GM21737 (cell line): ENCODE measurements at regions not wholly inside any gene's neighbourhood (a gene's known extent, or its start where the extent isn't known, plus 50 kb on each side); places are given as distances from the start of the nearest gene placed in this dataset.

Experiments
- ATAC-seq: cut with Tn5 transposase; IDR thresholded peaks from one replicate; pipeline ENCODE4 v1.9.1; 2021; ENCODE audit warnings: mild to moderate bottlenecking, moderate library complexity; ENCODE audit not compliant: unreplicated experiment

DNA sequence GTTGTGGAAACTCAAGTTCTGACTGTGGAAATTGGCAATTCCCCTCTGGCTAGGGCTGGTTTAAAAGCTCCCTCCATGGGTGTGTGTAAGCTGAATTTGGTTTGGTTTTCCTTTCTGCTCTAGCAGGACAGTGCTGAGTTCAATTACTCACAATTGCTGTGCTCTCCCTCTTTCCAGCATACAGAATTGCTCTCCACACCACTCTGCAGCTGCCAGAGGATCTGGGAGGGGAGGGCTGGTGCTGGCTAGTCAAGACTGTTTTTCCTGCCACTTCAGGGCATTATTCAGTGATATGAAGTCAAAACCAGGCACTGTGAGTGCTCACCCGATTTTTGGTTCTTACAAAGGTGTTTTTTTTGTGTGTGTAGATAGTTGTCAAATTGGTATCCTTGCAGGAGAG lies 336.9 kb upstream of the SLC24A2 start:
- no peak for ATAC-seq

GRCh38 chr9:20119566-20119965 lies 330.7 kb upstream of the SLC24A2 start:
- ATAC-seq: no peak

GRCh38 chr9:20117986-20118385 lies 329.1 kb upstream of the SLC24A2 start:
- no peak for ATAC-seq

DNA sequence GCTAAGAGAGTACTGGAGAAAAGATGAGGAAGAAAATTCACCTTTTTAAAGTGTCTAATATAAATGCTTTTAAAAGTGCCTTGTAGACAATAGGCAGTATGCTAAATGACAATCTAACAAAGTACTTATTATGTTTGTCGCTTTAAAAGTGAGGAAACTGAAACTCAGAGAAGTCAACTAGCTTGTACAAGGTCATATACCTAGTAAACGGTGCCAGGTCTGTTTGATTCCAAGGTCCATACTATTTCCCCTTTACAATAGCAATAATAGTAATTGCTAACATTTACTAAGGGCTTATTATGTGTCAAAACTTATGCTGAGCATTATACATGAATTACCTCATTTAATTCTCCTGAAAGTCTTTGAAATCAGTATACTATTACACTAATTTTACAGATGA lies 328.6 kb upstream of the SLC24A2 start:
- ATAC-seq: no peak

- no peak for ATAC-seq
These were observed 326.1 kb upstream of the SLC24A2 start for GRCh38 chr9:20114974-20115373.

DNA sequence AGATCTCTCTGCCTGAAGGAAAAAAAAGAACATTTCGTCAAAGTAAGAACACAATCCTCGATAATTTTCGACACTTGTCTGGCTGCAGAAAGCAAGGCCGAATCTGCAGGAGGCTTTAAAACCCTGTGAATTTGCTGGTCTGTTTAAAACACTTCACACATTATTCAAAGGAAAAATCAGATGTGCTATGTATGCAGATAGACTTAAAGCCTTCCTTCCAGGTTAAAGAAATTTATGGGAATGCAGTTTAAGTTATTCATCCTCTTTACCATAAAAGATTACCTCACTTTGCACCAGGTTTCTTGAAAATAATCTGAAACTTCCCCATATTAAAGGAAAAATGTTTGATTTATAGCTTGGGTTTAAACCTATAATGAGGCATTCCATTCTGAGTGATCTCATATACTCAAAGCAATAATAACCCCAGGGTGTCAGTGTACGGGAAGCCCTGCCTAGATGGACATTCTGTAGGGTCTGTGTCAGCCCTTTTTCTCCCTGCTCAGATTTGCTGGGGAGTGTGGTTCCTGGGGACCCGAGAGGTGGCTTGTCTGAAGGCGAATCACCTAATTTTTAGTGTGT lies 323.5 kb upstream of the SLC24A2 start:
- no peak for ATAC-seq

DNA sequence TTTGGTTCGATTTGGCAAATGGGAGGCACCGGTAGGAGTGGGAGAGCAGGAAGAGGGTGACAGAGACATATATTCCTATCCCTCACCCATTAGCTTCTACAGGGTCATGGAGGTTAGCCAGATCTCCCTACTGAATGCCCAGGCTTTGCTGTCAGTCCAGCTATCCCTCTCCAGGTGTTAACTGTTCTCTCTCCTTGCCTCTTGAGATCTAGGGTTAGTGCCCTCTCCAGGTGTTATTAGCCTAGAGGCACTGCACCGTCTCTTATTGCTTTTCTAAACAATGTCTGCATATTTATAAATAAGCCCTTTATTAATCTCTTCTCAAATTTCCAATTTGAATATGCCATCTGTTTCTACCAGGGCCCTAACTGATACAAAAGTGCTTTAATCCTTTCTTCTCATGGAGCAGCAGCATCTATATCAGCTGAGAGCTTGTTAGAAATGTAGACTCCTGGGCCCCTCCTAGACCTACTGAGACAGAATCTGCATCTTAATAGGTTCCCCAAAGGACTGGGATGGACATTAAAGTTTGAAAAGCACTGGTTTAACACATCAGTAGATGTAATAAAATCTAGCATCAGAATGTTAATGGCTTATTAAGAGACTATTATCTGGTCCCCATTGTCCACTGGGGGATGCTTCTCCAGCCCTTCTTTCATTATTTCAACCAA lies 322.5 kb upstream of the SLC24A2 start:
- ATAC-seq: no peak

- ATAC-seq: no peak
These were observed 306.7 kb upstream of the SLC24A2 start for GRCh38 chr9:20095430-20096092.

GRCh38 chr9:20092561-20092960 lies 303.7 kb upstream of the SLC24A2 start:
- ATAC-seq: no peak

GRCh38 chr9:20087481-20087880 lies 298.6 kb upstream of the SLC24A2 start:
- ATAC-seq: no peak

- no peak for ATAC-seq
These were observed 297.0 kb upstream of the SLC24A2 start for GRCh38 chr9:20085842-20086241.

DNA sequence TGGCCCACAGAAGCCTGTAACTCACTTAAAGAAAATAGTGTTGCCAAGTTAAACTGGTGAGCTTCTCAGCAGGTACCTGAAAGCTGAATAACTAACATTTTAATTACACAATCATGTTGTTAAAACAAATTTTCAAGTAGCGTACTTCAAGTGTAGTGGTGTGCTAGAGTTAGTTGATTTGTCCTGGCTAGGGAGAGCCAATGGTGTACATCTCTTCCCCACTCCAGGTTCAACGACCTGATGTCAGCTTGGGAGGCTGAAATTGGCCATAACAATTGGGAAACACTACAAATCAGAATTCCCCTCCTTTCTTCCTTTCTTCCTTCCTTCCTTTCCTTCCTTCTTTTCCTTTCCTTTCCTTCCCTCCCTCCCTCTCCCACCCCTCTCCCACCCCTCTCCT lies 295.3 kb upstream of the SLC24A2 start:
- ATAC-seq: no peak

DNA sequence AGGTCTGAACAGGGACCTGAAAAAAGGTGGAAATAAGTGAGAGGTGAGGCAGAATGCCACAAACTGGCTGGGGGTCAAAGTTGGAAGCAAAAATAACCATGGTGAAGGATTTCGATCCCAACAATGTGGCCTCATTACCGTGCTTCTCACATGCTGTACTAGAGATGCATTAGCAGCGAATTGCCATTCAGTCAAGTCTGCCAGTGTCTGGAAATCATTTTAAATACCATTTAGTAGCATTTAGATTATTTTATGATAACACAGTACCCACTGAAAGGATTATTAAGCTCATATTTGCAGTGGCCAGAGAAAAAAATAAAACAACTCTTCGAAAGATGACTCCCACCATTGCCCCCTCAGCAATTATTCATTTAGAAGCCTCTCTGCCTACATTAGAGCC lies 294.6 kb upstream of the SLC24A2 start:
- no peak for ATAC-seq

DNA sequence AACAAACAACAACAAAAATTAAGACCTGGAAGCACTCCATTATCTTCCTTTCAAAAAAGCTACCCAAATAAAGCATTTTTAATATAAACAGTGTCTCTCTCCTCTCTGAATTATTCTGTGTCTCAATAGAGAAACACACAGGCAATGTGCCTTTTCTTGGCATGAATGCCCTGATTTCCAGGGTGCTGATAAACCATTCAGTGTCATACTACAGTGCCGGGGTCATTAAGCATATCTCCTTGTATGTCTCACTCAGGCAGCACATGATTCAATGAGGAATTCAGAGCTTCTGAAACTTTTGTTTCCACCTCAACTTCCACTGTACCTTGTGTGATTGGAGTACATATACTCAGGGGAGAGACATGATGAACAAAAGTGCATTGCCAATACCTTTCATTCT lies 294.0 kb upstream of the SLC24A2 start:
- ATAC-seq: no peak

DNA sequence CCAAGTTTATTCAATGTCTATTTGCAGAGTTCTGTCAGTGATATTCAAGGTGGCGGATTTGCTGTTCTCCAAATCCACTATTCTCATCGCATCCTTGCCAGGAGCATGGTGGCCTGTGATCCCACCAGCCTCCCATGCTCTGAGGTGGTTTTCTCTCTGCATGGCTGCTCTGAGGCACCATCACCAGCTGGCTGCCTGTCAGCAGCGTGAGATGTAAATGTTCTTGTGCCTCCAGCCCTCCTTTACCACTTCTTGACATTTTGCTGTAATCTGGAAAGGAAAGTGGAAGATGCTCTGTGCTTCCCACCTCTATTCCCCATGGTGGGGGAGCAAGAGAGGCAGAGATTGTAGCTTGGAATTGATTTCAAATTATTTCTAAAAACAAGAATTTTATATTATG lies 293.6 kb upstream of the SLC24A2 start:
- ATAC-seq: no peak

- ATAC-seq: no peak
These were observed 289.4 kb upstream of the SLC24A2 start for GRCh38 chr9:20078246-20078645.

DNA sequence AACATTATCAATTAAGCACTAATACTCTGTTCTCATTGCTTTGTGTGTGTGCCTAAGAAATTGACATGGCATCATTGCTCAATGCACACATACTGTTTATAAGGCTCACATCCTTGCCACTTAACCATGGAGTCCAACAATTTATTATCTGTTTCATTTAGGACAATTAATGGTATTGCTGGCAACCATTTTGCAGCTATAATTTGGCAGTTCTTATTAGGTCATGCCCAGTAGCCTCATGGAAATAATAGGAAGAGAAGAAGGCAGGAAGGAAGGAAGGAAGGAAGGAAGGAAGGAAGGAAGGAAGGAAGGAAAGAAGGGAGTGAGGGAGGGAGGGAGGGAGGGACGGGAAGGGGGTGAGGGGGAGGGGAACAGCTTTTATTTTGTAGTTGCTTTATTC lies 285.5 kb upstream of the SLC24A2 start:
- ATAC-seq: no peak

DNA sequence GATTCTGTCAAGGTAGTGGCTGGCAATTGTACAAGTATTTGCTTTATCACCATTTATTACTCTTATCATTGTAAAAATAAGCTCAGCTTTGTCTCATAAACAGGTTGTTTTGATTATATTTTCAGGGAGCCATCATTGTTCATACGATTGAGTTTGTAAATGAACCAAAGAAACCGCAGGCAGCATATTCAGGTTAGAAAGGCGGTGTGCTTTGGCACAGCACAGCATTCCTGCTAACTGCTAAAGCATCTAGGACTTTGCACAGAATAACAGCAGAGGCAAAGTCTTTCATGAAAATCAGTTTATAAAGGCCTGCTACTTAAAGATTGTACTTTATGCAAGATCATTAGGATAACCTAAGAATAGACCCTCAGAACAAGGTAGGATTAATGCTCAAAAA lies 281.5 kb upstream of the SLC24A2 start:
- ATAC-seq: no peak

- ATAC-seq: no peak
These were observed 277.2 kb upstream of the SLC24A2 start for GRCh38 chr9:20065796-20066700.

DNA sequence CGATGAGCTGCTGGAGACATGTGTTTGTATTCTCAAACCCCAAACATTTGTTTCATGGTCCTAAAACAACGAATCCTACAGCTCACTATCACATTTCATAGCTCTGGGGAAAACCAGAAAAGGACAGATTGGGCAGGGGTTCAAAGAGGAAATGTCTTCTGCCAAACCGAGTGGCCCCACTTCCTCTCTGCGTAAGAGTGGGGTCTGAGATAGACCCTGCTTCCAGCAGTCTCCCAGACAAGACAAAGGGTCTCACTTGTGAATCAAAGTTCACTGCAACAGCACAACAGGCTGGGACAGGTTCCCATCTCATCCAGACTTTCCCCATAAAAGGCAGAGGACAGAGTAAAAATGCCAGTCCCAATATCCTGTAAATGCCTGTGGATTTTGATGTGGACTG lies 276.2 kb upstream of the SLC24A2 start:
- ATAC-seq: no peak

- no peak for ATAC-seq
These were observed 265.9 kb upstream of the SLC24A2 start for GRCh38 chr9:20054734-20055133.

DNA sequence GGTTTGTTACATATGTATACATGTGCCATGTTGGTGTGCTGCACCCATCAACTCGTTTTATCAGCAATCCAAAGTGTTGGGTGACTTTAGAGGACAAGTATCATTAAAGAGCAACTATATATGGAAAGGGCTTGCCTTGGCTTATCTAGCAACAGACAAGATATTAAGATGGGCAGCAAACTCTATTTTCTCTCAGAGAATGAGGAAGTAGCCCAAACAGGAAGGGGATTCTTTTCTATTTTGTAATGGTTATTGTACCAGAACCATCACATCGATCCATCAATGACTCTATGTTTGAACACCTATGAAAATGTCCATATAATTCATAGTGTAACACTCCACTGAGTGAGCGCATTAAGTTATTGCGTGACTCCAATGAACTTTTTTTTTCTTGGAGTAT lies 260.1 kb upstream of the SLC24A2 start:
- no peak for ATAC-seq
